ENCODE measurements at regions not wholly inside any gene's neighbourhood (a gene's known extent, or its start where the extent isn't known, plus 50 kb on each side); places are given as distances from the start of the nearest gene placed in this dataset.

DNA sequence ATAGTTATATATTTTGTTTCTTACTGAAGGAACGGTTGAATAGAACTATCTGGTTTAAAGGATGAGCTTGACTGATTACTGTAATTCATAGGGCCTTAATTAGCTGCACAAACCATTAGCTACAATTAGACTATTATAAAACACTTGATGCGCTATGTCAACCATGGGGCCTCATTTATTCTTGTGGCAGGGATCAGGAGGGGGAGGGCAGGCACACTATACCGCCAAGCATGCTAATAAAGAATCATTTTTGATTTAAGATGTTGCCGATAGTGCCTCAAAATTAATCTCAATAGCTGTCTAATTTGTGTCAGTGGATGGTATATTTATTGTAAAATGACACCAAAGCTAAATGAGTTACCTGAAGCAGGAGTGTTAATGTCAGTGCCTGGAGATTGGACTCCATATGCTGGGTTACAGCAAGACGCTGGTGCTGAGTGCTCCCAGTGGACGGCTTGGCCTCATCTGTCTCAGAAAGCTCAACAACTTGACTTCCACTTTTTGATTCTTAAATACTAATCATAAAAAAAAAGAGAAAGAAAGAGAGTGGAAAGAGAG is 1007.0 kb upstream of the CELF4 start:
- no peak overlapping the region for H4K91ac ChIP-seq (replicated peaks; ENCODE audit: insufficient read length, low read length)
- H3K4me2 ChIP-seq (ENCODE audit: insufficient read depth in 1 of 2, low read depth in 2 of 2, low read length in 2 of 2): no peak overlapping the region
- H3K23me2 ChIP-seq (ENCODE audit: low read depth, low read length): no peaks in the 10 kb centered on the region
- H3K56ac ChIP-seq (replicated peaks; ENCODE audit: insufficient read length, low read depth, low read length): no peak overlapping the region
- no peaks in the 10 kb centered on the region for H4K20me1 ChIP-seq (replicated peaks in 1 of 2; ENCODE audit: control insufficient read depth in 1 of 2, insufficient read depth in 2 of 2, low read length in 2 of 2)
- no peak for FAIRE-seq
- H3K79me1 ChIP-seq (ENCODE audit: low read depth, low read length): no peaks in the 10 kb centered on the region
- no peaks in the 10 kb centered on the region for H3K79me2 ChIP-seq (ENCODE audit: control insufficient read depth in 1 of 2, insufficient read depth in 2 of 2, low read length in 2 of 2)
- H2BK15ac ChIP-seq (ENCODE audit: low read length): no peak overlapping the region
- no peak for DNase-seq (ENCODE audit: low read depth in 1 of 2, low spot score in 2 of 2)
- H2AFZ ChIP-seq (ENCODE audit: low read length): no peak overlapping the region
- H3K27ac ChIP-seq (ENCODE audit: low read depth, low read length): no peak overlapping the region
- no peak overlapping the region for H3K23ac ChIP-seq (ENCODE audit: insufficient read length)
- no peak for TF ChIP-seq HDAC2 (IDR thresholded peaks at IDR 0.05; ENCODE audit: borderline replicate concordance in 1 of 2, low read depth in 2 of 2, low read length in 2 of 2)
- no peak for TF ChIP-seq KDM4A (IDR thresholded peaks at IDR 0.05; ENCODE audit: low read depth, low read length, severe bottlenecking)
- no peak for TF ChIP-seq SRF (IDR thresholded peaks at IDR 0.05; ENCODE audit: low read depth, low read length)
- no peak for TF ChIP-seq POU5F1 (IDR thresholded peaks at IDR 0.05; ENCODE audit: low read depth, low read length)
- TF ChIP-seq POLR2A (IDR thresholded peaks at IDR 0.05; ENCODE audit: control extremely low read depth in 1 of 2, low read depth in 2 of 2, low read length in 2 of 2): no peak
- TF ChIP-seq POLR2AphosphoS5 (IDR thresholded peaks at IDR 0.05; ENCODE audit: low read depth, low read length): no peak
- no peak for TF ChIP-seq BRCA1 (IDR thresholded peaks at IDR 0.05; ENCODE audit: low read depth, low read length)
- no peak for TF ChIP-seq TAF7 (optimal IDR thresholded peaks at IDR 0.05; ENCODE audit: borderline replicate concordance, low read depth, low read length)
- TF ChIP-seq TCF12 (IDR thresholded peaks at IDR 0.05; ENCODE audit: low read depth, low read length): no peak
- TF ChIP-seq SP2 (IDR thresholded peaks at IDR 0.05; ENCODE audit: low read length): no peak
- no peak for TF ChIP-seq JUND (IDR thresholded peaks at IDR 0.05; ENCODE audit: low read length)
- H4K8ac ChIP-seq (ENCODE audit: extremely low read depth, insufficient read depth, low read length): no peak overlapping the region
- H3K36me3 ChIP-seq (ENCODE audit: control insufficient read depth in 2 of 4, insufficient read depth in 4 of 4, low read length in 3 of 4): no peaks in the 10 kb centered on the region
- WGBS, 2 experiments (ENCODE audit: extremely low coverage in 1 of 2, insufficient coverage in 1 of 2, insufficient read length in 1 of 2, insufficient replicate concordance in 2 of 2, low coverage in 1 of 2, low lambda C conversion rate in 2 of 2, missing lambda C conversion rate in 1 of 2): 86% methylated on average over 6 of the region's 6 CpGs; no CpG with 5 or more reads in 1 of the 2 experiments
- no peaks in the 10 kb centered on the region for H3K27me3 ChIP-seq (replicated peaks in 1 of 4; ENCODE audit: control insufficient read depth in 3 of 4, extremely low read depth in 1 of 4, insufficient read depth in 3 of 4, low read length in 3 of 4)
- no peak overlapping the region for H3K4me3 ChIP-seq (ENCODE audit: extremely low read depth in 1 of 4, insufficient read depth in 2 of 4, low read depth in 3 of 4, low read length in 4 of 4)
- H3K4me1 ChIP-seq (replicated peaks in 1 of 4; ENCODE audit: control insufficient read depth in 3 of 4, insufficient read depth in 4 of 4, low read length in 3 of 4): no peaks in the 10 kb centered on the region
- no peak overlapping the region for H2BK20ac ChIP-seq (ENCODE audit: low read length)
- no peak overlapping the region for H2BK5ac ChIP-seq (ENCODE audit: low read depth, low read length)
- H3K18ac ChIP-seq (ENCODE audit: extremely low read depth, low read length): no peak overlapping the region
- no peak overlapping the region for H4K5ac ChIP-seq (ENCODE audit: insufficient read length, low read depth, low read length)
- no peak overlapping the region for H3K9ac ChIP-seq (replicated peaks in 1 of 4; ENCODE audit: extremely low read depth in 1 of 4, low read depth in 3 of 4, low read length in 3 of 4)
- CTCF ChIA-PET (ENCODE audit: partially characterized antibody): interaction anchor here (1.5 kb wide), 1 partner anchor 218 kb away, joined by 4 read pairs; no protein-coding TSS in a partner anchor
- no peak overlapping the region for H2BK12ac ChIP-seq (ENCODE audit: low read depth, low read length)
- no peak overlapping the region for H2AK5ac ChIP-seq (ENCODE audit: low read depth, low read length)
- H2BK120ac ChIP-seq (replicated peaks; ENCODE audit: low read depth, low read length): no peak overlapping the region
- POLR2A ChIA-PET (ENCODE audit: partially characterized antibody): no interaction called here
- no peaks in the 10 kb centered on the region for H3K9me3 ChIP-seq (ENCODE audit: insufficient read depth in 2 of 2, low read depth in 1 of 2, low read length in 1 of 2)
- no peak overlapping the region for H3K4ac ChIP-seq (replicated peaks; ENCODE audit: insufficient read length, low read depth, low read length)
- no peak overlapping the region for H3K14ac ChIP-seq (ENCODE audit: insufficient read length)

Data from H1 (cell line).